ENCODE measurements at regions not wholly inside any gene's neighbourhood (a gene's known extent, or its start where the extent isn't known, plus 50 kb on each side); places are given as distances from the start of the nearest gene placed in this dataset.

GRCh38 chr9:81858657-81859430 is 69.4 kb upstream of the SPATA31D4 start:
- H3K36me3 ChIP-seq, result no peaks in the 10 kb centered on the region
- no peak overlapping the region for H3K27ac ChIP-seq
- H3K27me3 ChIP-seq, result no peaks in the 10 kb centered on the region
- no peak for TF ChIP-seq CTCF (IDR thresholded peaks at IDR 0.05)
- no peak for TF ChIP-seq POLR2AphosphoS5 (IDR thresholded peaks at IDR 0.05; ENCODE audit: insufficient read depth in 1 of 2, low read depth in 1 of 2)
- TF ChIP-seq POLR2A (IDR thresholded peaks at IDR 0.05), result no peak
- H3K4me3 ChIP-seq, result no peak overlapping the region
- DNase-seq (ENCODE audit: extremely low spot score in 2 of 2), result no peak
- H3K4me1 ChIP-seq, result no peaks in the 10 kb centered on the region
- intact Hi-C loops (cut with DNase I), result no loop called here
- H3K9me3 ChIP-seq, result no peaks in the 10 kb centered on the region

- H3K27ac ChIP-seq, result no peak overlapping the region
- H3K36me3 ChIP-seq, result no peaks in the 10 kb centered on the region
- intact Hi-C loops (cut with DNase I), result no loop called here
- H3K9me3 ChIP-seq, result no peaks in the 10 kb centered on the region
- TF ChIP-seq POLR2AphosphoS5 (IDR thresholded peaks at IDR 0.05; ENCODE audit: insufficient read depth in 1 of 2, low read depth in 1 of 2) (no peak), CTCF (IDR thresholded peaks at IDR 0.05) (no peak), POLR2A (IDR thresholded peaks at IDR 0.05) (no peak)
- no peaks in the 10 kb centered on the region for H3K4me1 ChIP-seq
- no peaks in the 10 kb centered on the region for H3K27me3 ChIP-seq
- no peak overlapping the region for H3K4me3 ChIP-seq
- DNase-seq (ENCODE audit: extremely low spot score in 2 of 2), result no peak
Measured at GRCh38 chr9:81860581-81860980, 67.6 kb upstream of the SPATA31D4 start.

GRCh38 chr9:81861644-81862043 is 66.6 kb upstream of the SPATA31D4 start:
- intact Hi-C loops (cut with DNase I), result no loop called here
- Histone ChIP-seq H3K4me3 (no peak overlapping the region), H3K27me3 (no peaks in the 10 kb centered on the region), H3K36me3 (no peaks in the 10 kb centered on the region), H3K27ac (no peak overlapping the region), H3K4me1 (no peaks in the 10 kb centered on the region), H3K9me3 (no peaks in the 10 kb centered on the region)
- no peak for DNase-seq (ENCODE audit: extremely low spot score in 2 of 2)
- no peak for TF ChIP-seq POLR2A (IDR thresholded peaks at IDR 0.05)
- no peak for TF ChIP-seq POLR2AphosphoS5 (IDR thresholded peaks at IDR 0.05; ENCODE audit: insufficient read depth in 1 of 2, low read depth in 1 of 2)
- TF ChIP-seq CTCF (IDR thresholded peaks at IDR 0.05), result no peak

GRCh38 chr9:81868145-81868544 is 60.1 kb upstream of the SPATA31D4 start:
- TF ChIP-seq POLR2A (IDR thresholded peaks at IDR 0.05), result no peak
- TF ChIP-seq POLR2AphosphoS5 (IDR thresholded peaks at IDR 0.05; ENCODE audit: insufficient read depth in 1 of 2, low read depth in 1 of 2), result no peak
- no peak for TF ChIP-seq CTCF (IDR thresholded peaks at IDR 0.05)
- intact Hi-C loops (cut with DNase I), result no loop called here
- no peak for DNase-seq (ENCODE audit: extremely low spot score in 2 of 2)

GRCh38 chr9:81871695-81872094 is 56.5 kb upstream of the SPATA31D4 start:
- H3K9me3 ChIP-seq, result no peaks in the 10 kb centered on the region
- no peaks in the 10 kb centered on the region for H3K4me1 ChIP-seq
- H3K36me3 ChIP-seq, result no peaks in the 10 kb centered on the region
- intact Hi-C loops (cut with DNase I), result no loop called here
- H3K4me3 ChIP-seq, result no peak overlapping the region
- no peaks in the 10 kb centered on the region for H3K27me3 ChIP-seq
- no peak overlapping the region for H3K27ac ChIP-seq
- TF ChIP-seq CTCF (IDR thresholded peaks at IDR 0.05) (no peak), POLR2A (IDR thresholded peaks at IDR 0.05) (no peak), POLR2AphosphoS5 (IDR thresholded peaks at IDR 0.05; ENCODE audit: insufficient read depth in 1 of 2, low read depth in 1 of 2) (no peak)
- no peak for DNase-seq (ENCODE audit: extremely low spot score in 2 of 2)

More at GRCh38 chr9:81868145-81868544, 60.1 kb upstream of the SPATA31D4 start:
- Histone ChIP-seq H3K36me3 (no peaks in the 10 kb centered on the region), H3K9me3 (no peaks in the 10 kb centered on the region), H3K4me3 (no peak overlapping the region), H3K27me3 (no peaks in the 10 kb centered on the region), H3K4me1 (no peaks in the 10 kb centered on the region), H3K27ac (no peak overlapping the region)

Data from vagina (tissue), 2 donors.